IPS-15b (cell line): ENCODE measurements at regions not wholly inside any gene's neighbourhood (a gene's known extent, or its start where the extent isn't known, plus 50 kb on each side); places are given as distances from the start of the nearest gene placed in this dataset.

ENCODE experiments used
- H3K27me3 ChIP-seq: one replicate; pipeline ENCODE4 v1.6.1; 2013; ENCODE audit warnings: low read length; ENCODE audit not compliant: control insufficient read depth, insufficient read depth
- H3K36me3 ChIP-seq: one replicate; pipeline ENCODE4 v1.6.1; 2013; ENCODE audit warnings: low read length; ENCODE audit not compliant: control insufficient read depth, insufficient read depth
- H3K4me1 ChIP-seq: one replicate; pipeline ENCODE4 v1.6.1; 2013; ENCODE audit warnings: mild to moderate bottlenecking, low read length; ENCODE audit not compliant: control insufficient read depth, insufficient read depth
- H3K4me3 ChIP-seq: one replicate; pipeline ENCODE4 v1.5.1; 2013; ENCODE audit warnings: low read depth, low read length
- H3K9ac ChIP-seq: one replicate; pipeline ENCODE4 v1.6.1; 2013; ENCODE audit warnings: low read depth, mild to moderate bottlenecking, low read length
- H3K9me3 ChIP-seq: one replicate; pipeline ENCODE4 v1.6.1; 2013; ENCODE audit warnings: mild to moderate bottlenecking, low read length; ENCODE audit not compliant: control insufficient read depth, insufficient read depth

GRCh38 chr5:165527577-165527976, 2022.2 kb downstream of the MAT2B start:
- no peaks in the 10 kb centered on the region for H3K27me3 ChIP-seq
- H3K36me3 ChIP-seq = no peaks in the 10 kb centered on the region
- H3K9me3 ChIP-seq = no peaks in the 10 kb centered on the region
- H3K4me1 ChIP-seq = no peaks in the 10 kb centered on the region
- no peak overlapping the region for H3K4me3 ChIP-seq
- H3K9ac ChIP-seq = no peak overlapping the region

GRCh38 chr5:165538065-165538464, 2032.6 kb downstream of the MAT2B start:
- Histone ChIP-seq H3K4me1 (no peaks in the 10 kb centered on the region), H3K27me3 (no peaks in the 10 kb centered on the region), H3K9me3 (no peaks in the 10 kb centered on the region), H3K9ac (no peak overlapping the region), H3K36me3 (no peaks in the 10 kb centered on the region), H3K4me3 (no peak overlapping the region)

GRCh38 chr5:165559645-165560044, 2054.2 kb downstream of the MAT2B start:
- Histone ChIP-seq H3K9me3 (no peaks in the 10 kb centered on the region), H3K4me1 (no peaks in the 10 kb centered on the region), H3K4me3 (no peak overlapping the region), H3K36me3 (no peaks in the 10 kb centered on the region), H3K9ac (no peak overlapping the region), H3K27me3 (no peaks in the 10 kb centered on the region)

GRCh38 chr5:165560648-165561047, 2055.2 kb downstream of the MAT2B start:
- Histone ChIP-seq H3K9me3 (no peaks in the 10 kb centered on the region), H3K27me3 (no peaks in the 10 kb centered on the region), H3K4me3 (no peak overlapping the region), H3K4me1 (no peaks in the 10 kb centered on the region), H3K9ac (no peak overlapping the region), H3K36me3 (no peaks in the 10 kb centered on the region)

- Histone ChIP-seq H3K27me3 (no peaks in the 10 kb centered on the region), H3K9ac (no peak overlapping the region), H3K9me3 (no peaks in the 10 kb centered on the region), H3K36me3 (no peaks in the 10 kb centered on the region), H3K4me3 (no peak overlapping the region), H3K4me1 (no peaks in the 10 kb centered on the region)
These were observed 2060.5 kb downstream of the MAT2B start for GRCh38 chr5:165565911-165566310.

GRCh38 chr5:165569551-165569950, 2064.1 kb downstream of the MAT2B start:
- Histone ChIP-seq H3K27me3 (no peaks in the 10 kb centered on the region), H3K4me1 (no peaks in the 10 kb centered on the region), H3K9ac (no peak overlapping the region), H3K36me3 (no peaks in the 10 kb centered on the region), H3K4me3 (no peak overlapping the region), H3K9me3 (no peaks in the 10 kb centered on the region)

- Histone ChIP-seq H3K9me3 (no peaks in the 10 kb centered on the region), H3K27me3 (no peaks in the 10 kb centered on the region), H3K4me3 (no peak overlapping the region), H3K4me1 (no peaks in the 10 kb centered on the region), H3K36me3 (no peaks in the 10 kb centered on the region), H3K9ac (no peak overlapping the region)
These were observed 2068.0 kb downstream of the MAT2B start for GRCh38 chr5:165573445-165573844.

GRCh38 chr5:165574100-165574499, 2068.7 kb downstream of the MAT2B start:
- H3K9ac ChIP-seq = no peak overlapping the region
- H3K9me3 ChIP-seq = no peaks in the 10 kb centered on the region
- H3K4me3 ChIP-seq = no peak overlapping the region
- H3K27me3 ChIP-seq = no peaks in the 10 kb centered on the region
- H3K4me1 ChIP-seq = no peaks in the 10 kb centered on the region
- H3K36me3 ChIP-seq = no peaks in the 10 kb centered on the region

- H3K4me1 ChIP-seq = no peaks in the 10 kb centered on the region
These were observed 2071.4 kb downstream of the MAT2B start for GRCh38 chr5:165576678-165577275.

DNA sequence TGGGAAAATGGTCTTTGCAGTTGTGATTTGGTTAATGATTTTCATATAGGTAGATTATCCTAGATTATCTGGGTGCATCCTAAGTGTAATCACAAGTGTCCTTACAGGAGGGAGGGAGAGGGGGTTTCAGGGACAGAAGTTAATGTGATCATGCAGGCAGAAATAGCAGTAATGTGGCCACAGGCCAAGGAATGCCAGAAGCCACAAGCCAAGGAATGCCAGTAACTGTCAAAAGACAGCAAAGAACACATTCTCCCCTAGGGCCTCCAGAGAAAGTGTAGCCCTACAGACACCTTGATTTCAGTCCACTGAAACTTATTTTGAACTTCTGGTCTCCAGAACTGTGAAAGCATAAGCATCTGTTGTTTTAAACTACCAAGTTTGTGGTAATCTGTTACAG, 2074.5 kb downstream of the MAT2B start:
- Histone ChIP-seq H3K4me1 (no peaks in the 10 kb centered on the region), H3K9me3 (no peaks in the 10 kb centered on the region), H3K36me3 (no peaks in the 10 kb centered on the region), H3K9ac (no peak overlapping the region), H3K27me3 (no peaks in the 10 kb centered on the region), H3K4me3 (no peak overlapping the region)

More at GRCh38 chr5:165576678-165577275, 2071.4 kb downstream of the MAT2B start:
- Histone ChIP-seq H3K36me3 (no peaks in the 10 kb centered on the region), H3K4me3 (no peak overlapping the region), H3K27me3 (no peaks in the 10 kb centered on the region), H3K9me3 (no peaks in the 10 kb centered on the region), H3K9ac (no peak overlapping the region)

DNA sequence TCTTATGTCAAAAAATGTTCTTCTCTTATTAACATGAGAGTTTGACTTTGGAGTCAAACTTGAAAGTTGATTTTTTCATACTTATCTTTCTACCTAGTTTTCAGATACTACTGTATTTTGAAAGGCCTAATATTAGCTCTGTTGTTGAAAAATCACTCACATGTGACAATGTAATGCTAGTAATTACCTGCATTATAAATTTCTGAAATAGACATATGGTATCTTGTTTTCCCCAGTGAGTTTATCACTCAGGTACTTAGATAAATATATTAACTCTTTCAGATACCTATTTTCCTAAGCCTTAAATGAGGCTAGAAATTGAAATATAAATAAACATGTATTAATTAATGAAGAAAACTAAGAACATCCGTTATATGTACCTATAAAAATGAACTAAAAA, 2089.3 kb downstream of the MAT2B start:
- no peaks in the 10 kb centered on the region for H3K9me3 ChIP-seq
- no peaks in the 10 kb centered on the region for H3K4me1 ChIP-seq
- no peaks in the 10 kb centered on the region for H3K27me3 ChIP-seq
- H3K4me3 ChIP-seq = no peak overlapping the region
- no peak overlapping the region for H3K9ac ChIP-seq
- H3K36me3 ChIP-seq = no peaks in the 10 kb centered on the region

DNA sequence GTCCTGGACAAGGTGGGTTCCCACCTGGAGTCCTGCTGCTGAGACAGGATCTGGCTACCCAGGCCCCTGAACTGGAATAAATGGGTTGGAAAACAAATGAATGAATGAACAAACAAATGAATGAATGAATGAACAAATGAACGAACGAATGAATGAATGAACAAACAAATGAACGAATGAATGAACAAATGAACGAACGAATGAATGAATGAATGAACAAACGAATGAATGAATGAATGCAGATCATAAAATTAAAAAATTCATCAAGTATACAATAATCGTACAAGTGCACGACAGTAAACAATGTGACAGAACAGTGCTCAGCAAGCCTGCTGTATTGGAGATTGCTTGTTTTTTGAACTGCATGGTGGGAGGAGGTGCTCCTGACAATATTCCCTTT, 2097.1 kb downstream of the MAT2B start:
- H3K9ac ChIP-seq = no peak overlapping the region
- H3K27me3 ChIP-seq = no peaks in the 10 kb centered on the region
- H3K9me3 ChIP-seq = no peaks in the 10 kb centered on the region
- H3K4me3 ChIP-seq = no peak overlapping the region
- H3K4me1 ChIP-seq = no peaks in the 10 kb centered on the region
- no peaks in the 10 kb centered on the region for H3K36me3 ChIP-seq
